ENCODE measurements at regions not wholly inside any gene's neighbourhood (a gene's known extent, or its start where the extent isn't known, plus 50 kb on each side); places are given as distances from the start of the nearest gene placed in this dataset.

DNA sequence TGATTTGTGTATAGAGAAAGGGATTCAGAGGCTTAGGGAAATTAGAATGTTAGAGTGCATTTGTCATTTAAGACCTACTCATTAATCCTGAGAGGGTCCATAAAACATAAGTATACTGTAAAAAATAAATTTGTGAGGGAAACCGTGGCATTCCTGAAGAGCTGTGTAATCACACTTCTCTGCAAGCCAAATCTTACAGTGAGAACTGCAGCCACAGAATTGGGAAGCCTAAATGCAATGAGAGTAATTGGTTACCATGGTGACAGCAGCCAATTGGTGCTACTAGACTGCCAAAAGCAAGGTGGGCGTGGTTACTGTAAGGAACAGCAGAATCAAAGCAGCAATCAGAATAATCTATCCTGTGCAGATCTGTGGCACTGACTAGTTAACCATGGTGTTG lies 345.2 kb upstream of the GRID2 start:
- no peak overlapping the region for H3K4me3 Mint-ChIP-seq
- no peaks in the 10 kb centered on the region for H3K4me1 Mint-ChIP-seq
- POLR2A ChIA-PET: no interaction called here
- CTCF ChIA-PET: no interaction called here
- H3K9me3 Mint-ChIP-seq: no peaks in the 10 kb centered on the region
- H3K36me3 Mint-ChIP-seq (ENCODE audit: low read depth): no peaks in the 10 kb centered on the region
- no peak for ATAC-seq (ENCODE audit: low read depth)
- TF ChIP-seq, protein P1, sequence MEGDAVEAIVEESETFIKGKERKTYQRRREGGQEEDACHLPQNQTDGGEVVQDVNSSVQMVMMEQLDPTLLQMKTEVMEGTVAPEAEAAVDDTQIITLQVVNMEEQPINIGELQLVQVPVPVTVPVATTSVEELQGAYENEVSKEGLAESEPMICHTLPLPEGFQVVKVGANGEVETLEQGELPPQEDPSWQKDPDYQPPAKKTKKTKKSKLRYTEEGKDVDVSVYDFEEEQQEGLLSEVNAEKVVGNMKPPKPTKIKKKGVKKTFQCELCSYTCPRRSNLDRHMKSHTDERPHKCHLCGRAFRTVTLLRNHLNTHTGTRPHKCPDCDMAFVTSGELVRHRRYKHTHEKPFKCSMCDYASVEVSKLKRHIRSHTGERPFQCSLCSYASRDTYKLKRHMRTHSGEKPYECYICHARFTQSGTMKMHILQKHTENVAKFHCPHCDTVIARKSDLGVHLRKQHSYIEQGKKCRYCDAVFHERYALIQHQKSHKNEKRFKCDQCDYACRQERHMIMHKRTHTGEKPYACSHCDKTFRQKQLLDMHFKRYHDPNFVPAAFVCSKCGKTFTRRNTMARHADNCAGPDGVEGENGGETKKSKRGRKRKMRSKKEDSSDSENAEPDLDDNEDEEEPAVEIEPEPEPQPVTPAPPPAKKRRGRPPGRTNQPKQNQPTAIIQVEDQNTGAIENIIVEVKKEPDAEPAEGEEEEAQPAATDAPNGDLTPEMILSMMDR (IDR thresholded peaks at IDR 0.05): no peak
- intact Hi-C loops (cut with micrococcal nuclease): no loop called here
- no peak overlapping the region for H3K27ac Mint-ChIP-seq
- DNase-seq: no peak
- H3K27me3 Mint-ChIP-seq: no peaks in the 10 kb centered on the region

DNA sequence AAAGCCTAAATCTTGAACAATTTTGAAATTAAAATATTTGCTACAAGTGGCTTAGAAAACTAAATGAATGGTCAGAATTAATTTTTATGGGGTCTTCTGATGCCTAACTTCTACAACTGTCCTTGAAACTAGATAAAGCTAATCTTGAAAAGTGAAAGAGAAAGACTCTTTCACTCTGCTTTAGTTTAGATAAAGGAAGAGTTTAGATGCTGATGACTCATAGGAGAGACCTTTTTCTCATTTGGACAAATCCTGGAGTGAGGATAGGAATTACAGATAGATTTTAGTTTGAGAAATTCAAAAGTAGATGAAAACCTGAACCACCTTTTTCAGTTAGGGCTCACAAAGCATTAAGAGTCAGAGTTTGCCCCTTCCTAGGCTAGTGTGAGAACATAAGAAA lies 342.3 kb upstream of the GRID2 start:
- intact Hi-C loops (cut with micrococcal nuclease): no loop called here
- ATAC-seq (ENCODE audit: low read depth) (no peak), DNase-seq (no peak)
- Mint-ChIP-seq H3K27me3 (no peaks in the 10 kb centered on the region), H3K4me3 (no peak overlapping the region), H3K27ac (no peak overlapping the region), H3K36me3 (ENCODE audit: low read depth) (no peaks in the 10 kb centered on the region), H3K4me1 (no peaks in the 10 kb centered on the region), H3K9me3 (peaks cover 2% of the 10 kb centered on the region)
- TF ChIP-seq, protein P1 (IDR thresholded peaks at IDR 0.05): no peak
- CTCF ChIA-PET: no interaction called here
- POLR2A ChIA-PET: no interaction called here

DNA sequence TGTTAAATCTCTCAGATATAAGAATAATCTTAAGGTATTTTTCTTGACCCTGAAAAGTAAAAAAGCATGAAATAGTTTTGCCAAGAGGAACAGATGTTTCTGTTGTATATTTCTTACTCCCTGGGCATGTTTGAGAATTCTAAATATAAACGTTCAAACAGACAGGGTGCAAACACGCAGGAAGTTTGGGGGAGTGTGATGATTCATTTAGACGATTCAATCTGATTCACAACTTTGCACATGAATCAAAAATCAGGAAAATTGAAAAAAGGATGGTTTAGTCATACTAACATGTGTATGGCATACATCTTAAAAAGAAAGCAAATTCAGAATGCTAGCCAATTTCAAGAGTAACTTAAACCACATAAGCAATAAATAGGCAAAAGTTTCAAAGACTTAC lies 340.3 kb upstream of the GRID2 start:
- Mint-ChIP-seq H3K4me1 (no peaks in the 10 kb centered on the region), H3K36me3 (ENCODE audit: low read depth) (no peaks in the 10 kb centered on the region), H3K27me3 (no peaks in the 10 kb centered on the region), H3K4me3 (no peak overlapping the region), H3K9me3 (peaks cover 2% of the 10 kb centered on the region), H3K27ac (no peak overlapping the region)
- DNase-seq (no peak), ATAC-seq (ENCODE audit: low read depth) (no peak)
- POLR2A ChIA-PET: no interaction called here
- intact Hi-C loops (cut with micrococcal nuclease): no loop called here
- TF ChIP-seq, protein P1 (IDR thresholded peaks at IDR 0.05): no peak
- CTCF ChIA-PET: no interaction called here

DNA sequence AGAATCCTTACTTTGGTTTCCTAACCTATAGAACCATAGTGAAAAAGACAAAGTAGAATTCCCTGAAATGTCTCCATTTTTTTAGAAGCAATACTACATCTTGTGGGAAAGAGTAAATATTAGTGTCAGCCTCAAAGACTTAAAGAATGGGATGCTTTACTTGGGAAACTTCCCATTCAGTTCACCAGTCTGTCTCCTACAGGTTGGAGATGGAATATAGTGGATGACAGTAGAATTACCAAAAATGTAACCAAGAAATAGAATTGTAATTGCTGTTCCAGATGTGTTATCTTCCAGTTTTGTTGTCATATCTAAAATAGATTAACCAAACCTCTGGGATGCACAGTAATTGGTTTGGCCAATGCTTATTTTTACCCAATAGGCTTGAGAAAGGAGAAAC lies 338.6 kb upstream of the GRID2 start:
- Mint-ChIP-seq H3K27ac (no peak overlapping the region), H3K4me1 (no peaks in the 10 kb centered on the region), H3K9me3 (peaks cover 2% of the 10 kb centered on the region), H3K27me3 (no peaks in the 10 kb centered on the region), H3K36me3 (ENCODE audit: low read depth) (no peaks in the 10 kb centered on the region), H3K4me3 (no peak overlapping the region)
- ATAC-seq (ENCODE audit: low read depth): no peak
- ChIA-PET POLR2A (no interaction called here), CTCF (no interaction called here)
- TF ChIP-seq, protein P1 (IDR thresholded peaks at IDR 0.05): no peak
- no peak for DNase-seq
- intact Hi-C loops (cut with micrococcal nuclease): no loop called here

DNA sequence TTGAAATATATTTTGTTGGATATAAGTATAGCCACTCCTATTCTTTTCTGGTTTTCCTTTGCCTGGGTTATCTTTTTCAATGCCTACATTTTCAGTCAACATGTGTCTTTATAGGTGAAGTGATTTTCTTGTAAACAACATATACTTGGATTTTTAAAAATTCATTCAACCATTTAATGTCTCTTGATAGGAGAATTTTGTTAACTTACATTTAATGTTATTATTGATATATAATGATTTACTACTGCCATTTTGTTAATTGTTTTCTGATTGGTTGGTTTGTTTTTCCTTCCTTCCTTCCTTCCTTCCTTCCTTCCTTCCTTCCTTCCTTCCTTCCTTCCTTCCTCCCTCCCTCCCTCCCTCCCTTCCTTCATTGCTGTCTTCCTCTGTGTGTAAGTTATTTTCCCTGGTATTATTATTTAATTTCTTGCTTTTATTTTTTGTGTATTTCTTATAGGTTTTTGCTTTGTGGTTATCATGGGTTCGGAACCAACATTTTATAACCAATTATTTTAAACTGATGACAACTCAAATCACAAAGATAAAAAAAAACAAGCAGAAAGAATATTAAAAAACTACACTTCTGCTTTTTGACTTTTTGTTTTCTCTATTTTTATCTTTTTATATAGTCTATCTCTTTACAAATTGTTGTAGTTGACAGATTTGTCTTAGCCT lies 330.1 kb upstream of the GRID2 start:
- Mint-ChIP-seq H3K27me3 (no peaks in the 10 kb centered on the region), H3K9me3 (peaks cover 10% of the 10 kb centered on the region), H3K4me3 (no peak overlapping the region), H3K4me1 (no peaks in the 10 kb centered on the region), H3K36me3 (ENCODE audit: low read depth) (no peaks in the 10 kb centered on the region), H3K27ac (no peak overlapping the region)
- intact Hi-C loops (cut with micrococcal nuclease): no loop called here
- ChIA-PET CTCF (no interaction called here), POLR2A (no interaction called here)
- TF ChIP-seq, protein P1 (IDR thresholded peaks at IDR 0.05): no peak
- DNase-seq (no peak), ATAC-seq (ENCODE audit: low read depth) (no peak)
